Spleen (tissue), 7 donors: ENCODE measurements at regions not wholly inside any gene's neighbourhood (a gene's known extent, or its start where the extent isn't known, plus 50 kb on each side); places are given as distances from the start of the nearest gene placed in this dataset.

Experiments used
- POLR2A ChIP-seq, 3 donors: fragments of 450-650 bp; IDR thresholded peaks; one replicate each; pipeline ENCODE4 v1.5.1; 2017; ENCODE audit warnings: antibody characterized with exemption in 3 of 3, mild to moderate bottlenecking in 1 of 3
- TF ChIP-seq, protein P1 (sequence below), 11 experiments: fragments of 200-600 bp in 7 of 11; fragments of 450-650 bp in 4 of 11; sonication (generic) in 4 of 11; IDR thresholded peaks in 8 of 11; conservative IDR thresholded peaks in 3 of 11; 1 replicate in 7 of 11; 2 replicates in 4 of 11; pipeline versions ENCODE4 v1.4.0 to v1.8.0; 2016 to 2021; ENCODE audit warnings: antibody characterized with exemption in 11 of 11, inconsistent platforms in 4 of 11, mild to moderate bottlenecking in 1 of 11
- donor health status: DM: no; HTN: no; CAD: no; lungs with moderate emphysema.
- donor health status: DM: no; HTN: no; CAD: no.
- donor health status: DM: no; HTN: no; CAD: no.

DNA sequence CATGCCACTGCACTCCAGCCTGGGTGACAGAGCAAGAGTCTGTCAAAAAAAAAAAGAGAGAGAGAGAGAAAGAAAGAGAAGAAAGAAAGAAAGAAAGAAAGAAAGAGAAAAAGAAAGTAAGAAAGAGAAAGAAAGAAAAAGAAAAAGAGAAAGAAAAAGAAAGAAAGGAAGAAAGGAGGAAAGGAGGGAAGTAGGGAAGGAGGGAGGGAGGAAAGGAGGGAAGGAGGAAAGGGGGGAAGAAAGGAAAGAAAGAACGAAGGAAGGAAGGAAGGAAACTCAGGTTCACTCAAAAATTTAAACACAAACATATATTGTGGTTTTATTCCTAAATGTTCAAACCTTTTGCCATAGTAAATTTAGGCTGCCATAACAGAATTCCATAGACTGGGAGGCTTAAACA, 453.0 kb downstream of the SLCO4C1 start:
- TF ChIP-seq POLR2A (IDR thresholded peaks at IDR 0.05), result no peak
- TF ChIP-seq, protein P1, sequence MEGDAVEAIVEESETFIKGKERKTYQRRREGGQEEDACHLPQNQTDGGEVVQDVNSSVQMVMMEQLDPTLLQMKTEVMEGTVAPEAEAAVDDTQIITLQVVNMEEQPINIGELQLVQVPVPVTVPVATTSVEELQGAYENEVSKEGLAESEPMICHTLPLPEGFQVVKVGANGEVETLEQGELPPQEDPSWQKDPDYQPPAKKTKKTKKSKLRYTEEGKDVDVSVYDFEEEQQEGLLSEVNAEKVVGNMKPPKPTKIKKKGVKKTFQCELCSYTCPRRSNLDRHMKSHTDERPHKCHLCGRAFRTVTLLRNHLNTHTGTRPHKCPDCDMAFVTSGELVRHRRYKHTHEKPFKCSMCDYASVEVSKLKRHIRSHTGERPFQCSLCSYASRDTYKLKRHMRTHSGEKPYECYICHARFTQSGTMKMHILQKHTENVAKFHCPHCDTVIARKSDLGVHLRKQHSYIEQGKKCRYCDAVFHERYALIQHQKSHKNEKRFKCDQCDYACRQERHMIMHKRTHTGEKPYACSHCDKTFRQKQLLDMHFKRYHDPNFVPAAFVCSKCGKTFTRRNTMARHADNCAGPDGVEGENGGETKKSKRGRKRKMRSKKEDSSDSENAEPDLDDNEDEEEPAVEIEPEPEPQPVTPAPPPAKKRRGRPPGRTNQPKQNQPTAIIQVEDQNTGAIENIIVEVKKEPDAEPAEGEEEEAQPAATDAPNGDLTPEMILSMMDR (IDR thresholded peaks at IDR 0.05 in 8 of 11, conservative IDR thresholded peaks at IDR 0.05 in 3 of 11), result no peak
